ENCODE measurements at regions not wholly inside any gene's neighbourhood (a gene's known extent, or its start where the extent isn't known, plus 50 kb on each side); places are given as distances from the start of the nearest gene placed in this dataset.

DNA sequence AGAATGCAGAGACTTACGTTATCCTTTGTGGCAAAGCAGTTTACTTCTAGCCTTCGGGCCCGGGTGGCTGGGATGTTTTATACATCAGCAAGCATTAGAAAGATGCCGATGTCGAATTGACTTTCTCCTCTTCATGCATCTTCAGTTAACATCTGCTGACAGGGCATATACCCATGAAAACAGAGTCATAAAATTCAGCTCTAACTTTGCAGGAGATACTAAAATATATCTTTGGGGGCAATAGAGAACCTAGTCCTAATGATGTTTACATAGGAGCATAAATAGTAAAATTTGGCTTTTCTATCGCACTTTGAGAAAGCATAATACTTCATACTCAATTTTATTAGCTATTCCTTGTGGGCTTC is 247.9 kb downstream of the PRELID2 start:
- Histone ChIP-seq H2AK9ac (replicated peaks; ENCODE audit: low read depth, low read length, poor library complexity) (no peak overlapping the region), H3K4me2 (ENCODE audit: low read depth, low read length) (no peak overlapping the region), H3K27me3 (ENCODE audit: control insufficient read depth, insufficient read depth, low read length) (no peaks in the 10 kb centered on the region), H3K36me3 (ENCODE audit: control insufficient read depth, insufficient read depth, low read length) (no peaks in the 10 kb centered on the region), H3K79me1 (ENCODE audit: low read depth in 1 of 2, low read length in 2 of 2) (no peaks in the 10 kb centered on the region), H4K5ac (ENCODE audit: low read depth, low read length) (peak overlapping the region; percentile 67; the same call in 1 of the 2 replicates), H2BK15ac (ENCODE audit: low read depth, low read length) (peak overlapping the region; percentile 80; the same call in 2 of the 3 replicates), H3K56ac (ENCODE audit: extremely low read depth, insufficient read depth, low read length) (no peak overlapping the region), H2BK20ac (ENCODE audit: low read depth, low read length) (peak overlapping the region; percentile 96), H4K8ac (ENCODE audit: low read depth in 2 of 2, low read length in 2 of 2) (peak overlapping the region; percentile 44 to 51; a peak in 3 of 4 replicates), H3K23ac (ENCODE audit: low read depth, low read length) (0 out of 2 replicates have a peak overlapping the region, but pooled peaks have one; percentile 2), H3K18ac (ENCODE audit: low read depth, low read length) (peak overlapping the region; percentile 92), H4K20me1 (ENCODE audit: insufficient read depth, low read length) (no peaks in the 10 kb centered on the region), H4K91ac (ENCODE audit: insufficient read depth, low read depth, low read length) (peak overlapping the region; percentile 49), H2AFZ (replicated peaks; ENCODE audit: low read length, poor library complexity) (peak overlapping the region; percentile 15), H2AK5ac (ENCODE audit: low read depth, low read length) (peak overlapping the region; percentile 7; the same call in 1 of the 2 replicates), H3K4me3 (ENCODE audit: insufficient read depth, low read depth, low read length) (no peak overlapping the region), H2BK120ac (ENCODE audit: low read depth, low read length) (peak overlapping the region; percentile 86), H3K4ac (ENCODE audit: low read depth, low read length) (peak overlapping the region; percentile 60), H3K9me3 (ENCODE audit: control insufficient read depth, insufficient read depth, low read length) (no peaks in the 10 kb centered on the region), H3K14ac (replicated peaks; ENCODE audit: low read depth, low read length) (peak overlapping the region; percentile 26; the same call in 1 of the 2 replicates), H3K4me1 (ENCODE audit: control insufficient read depth, insufficient read depth, low read length) (peaks cover 6% of the 10 kb centered on the region), H3K27ac (ENCODE audit: insufficient read depth, low read length) (peak overlapping the region; percentile 5; the same call in 1 of the 2 replicates), H3K9me1 (ENCODE audit: insufficient read depth, low read length) (peaks cover 3% of the 10 kb centered on the region), H3K9ac (ENCODE audit: low read depth, low read length) (no peak overlapping the region), H2BK5ac (ENCODE audit: low read depth, low read length, poor library complexity, severe bottlenecking) (peak overlapping the region; percentile 73)
- dilution Hi-C loops (cut with HindIII; ENCODE audit: low sequenced_read_pairs, unreplicated experiment) (no loop called here), in situ Hi-C loops (cut with MboI; ENCODE audit: low sequenced_read_pairs) (no loop called here), intact Hi-C loops (cut with micrococcal nuclease) (loop anchor here (5.0 kb wide), 1 partner anchor 105 kb away; no protein-coding TSS in a partner anchor)
- no TSS peak for BruUV-seq (replicated peaks)
- CTCF ChIA-PET: no interaction called here
- ATAC-seq (ENCODE audit: low read depth) (no peak), DNase-seq (no peak)
- POLR2A ChIA-PET (ENCODE audit: unreplicated experiment): no interaction called here
- no peak for TF ChIP-seq RFX5 (IDR thresholded peaks at IDR 0.05; ENCODE audit: low read depth, low read length)
- TF ChIP-seq MAFK (IDR thresholded peaks at IDR 0.05; ENCODE audit: low read depth, low read length): peak; percentile 74
- 80% methylated on average over 2 of the region's 6 CpGs; no CpG with 5 or more reads in 1 of the 2 experiments for WGBS, 2 experiments (ENCODE audit: extremely low coverage in 2 of 2, insufficient read length in 1 of 2)

Data from IMR-90 (cell line).